H1 (cell line): ENCODE measurements at regions not wholly inside any gene's neighbourhood (a gene's known extent, or its start where the extent isn't known, plus 50 kb on each side); places are given as distances from the start of the nearest gene placed in this dataset.

Source experiments
- BACH1 ChIP-seq: IDR thresholded peaks from 2 replicates; pipeline ENCODE4 v1.6.1; 2012; ENCODE audit warnings: low read length, improper control_type of control experiment
- CBX8 ChIP-seq: fragments of 300-800, 300-1000 bp; sonication (generic); IDR thresholded peaks from 2 replicates; pipeline ENCODE4 v1.7.1; 2016; ENCODE audit warnings: low read depth, low read length, borderline replicate concordance
- CHD7 ChIP-seq: fragments of 300-600 bp; sonication (generic); IDR thresholded peaks from 2 replicates; pipeline ENCODE4 v1.7.1; 2012; ENCODE audit warnings: low read length, moderate library complexity, mild to moderate bottlenecking, inconsistent platforms; ENCODE audit not compliant: insufficient replicate concordance
- GTF2F1 ChIP-seq: IDR thresholded peaks from 2 replicates; pipeline ENCODE4 v1.6.1; 2012; ENCODE audit warnings: low read depth, low read length, improper control_type of control experiment, borderline replicate concordance
- RNF2 ChIP-seq: fragments of 200-900, 300-1000 bp; sonication (generic); IDR thresholded peaks from 2 replicates; pipeline ENCODE4 v1.7.1; 2016; ENCODE audit warnings: borderline replicate concordance, low read depth, mild to moderate bottlenecking, antibody characterized with exemption, low read length; ENCODE audit not compliant: poor library complexity, severe bottlenecking; ENCODE audit errors: missing control alignments
- SP1 ChIP-seq: IDR thresholded peaks from 2 replicates; pipeline ENCODE4 v1.6.1; 2011; ENCODE audit warnings: low read depth, low read length
- SRF ChIP-seq: IDR thresholded peaks from 2 replicates; pipeline ENCODE4 v1.6.1; 2011; ENCODE audit warnings: mild to moderate bottlenecking, low read depth, low read length, moderate library complexity
- TBP ChIP-seq: IDR thresholded peaks from 2 replicates; pipeline ENCODE4 v1.6.1; 2011; ENCODE audit warnings: low read depth, low read length, improper control_type of control experiment
- USF2 ChIP-seq: IDR thresholded peaks from 2 replicates; pipeline ENCODE4 v1.6.1; 2011; ENCODE audit warnings: low read length, improper control_type of control experiment

DNA sequence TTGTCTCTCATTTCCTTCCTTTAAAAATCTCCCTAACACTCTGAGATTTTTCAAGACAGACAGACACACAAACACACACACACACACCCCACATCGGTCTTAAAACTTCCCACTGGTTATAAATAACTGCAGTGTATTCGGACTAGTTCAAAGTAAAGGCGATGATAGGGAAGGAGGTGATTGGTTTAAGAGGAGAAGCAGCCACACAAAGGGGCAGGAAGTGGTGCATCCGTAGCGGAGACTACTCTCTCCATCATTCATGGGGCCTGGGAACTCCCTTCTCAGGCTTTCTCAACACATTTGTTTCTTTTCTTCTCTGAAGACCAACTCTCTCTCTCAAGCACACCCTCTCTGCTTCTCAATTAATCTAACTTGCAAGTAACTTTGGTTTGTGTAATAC, 149.1 kb upstream of the DPP10 start (continued):
- TF ChIP-seq USF2, result no peak
- TF ChIP-seq SP1, result no peak
- no peak for TF ChIP-seq TBP
- no peak for TF ChIP-seq CHD7
- no peak for TF ChIP-seq SRF
- no peak for TF ChIP-seq BACH1
- no peak for TF ChIP-seq RNF2
- TF ChIP-seq CBX8, result no peak
- no peak for TF ChIP-seq GTF2F1
